ENCODE measurements at regions not wholly inside any gene's neighbourhood (a gene's known extent, or its start where the extent isn't known, plus 50 kb on each side); places are given as distances from the start of the nearest gene placed in this dataset.

DNA sequence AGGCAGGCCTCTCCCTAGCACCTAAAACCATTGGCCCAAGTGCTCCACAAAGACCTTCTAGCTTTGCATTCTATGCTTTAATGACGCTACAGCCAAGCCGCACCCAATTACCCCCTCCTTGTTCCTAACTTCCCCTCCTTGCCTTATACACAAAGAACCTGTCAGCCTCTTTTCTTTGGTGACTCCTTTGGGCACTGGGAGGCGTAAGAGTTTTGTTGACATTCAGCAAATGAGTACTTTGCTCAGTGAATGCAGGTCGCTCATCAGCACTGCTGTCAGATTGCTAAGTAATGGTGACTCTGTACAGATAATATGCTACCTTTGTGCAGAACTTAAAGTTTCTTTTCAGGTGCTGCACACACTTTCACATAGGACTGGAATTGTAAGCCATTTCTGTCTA, 187.6 kb upstream of the FAM78B start:
- H3K27me3 ChIP-seq (ENCODE audit: control insufficient read depth, extremely low read depth, insufficient read depth, low read length) = no peaks in the 10 kb centered on the region
- H3K27ac ChIP-seq (ENCODE audit: control insufficient read depth, insufficient read depth, low read length) = no peak overlapping the region
- FAIRE-seq (no peak), DNase-seq (ENCODE audit: low read depth, low spot score) (no peak)
- no peaks in the 10 kb centered on the region for H3K9me3 ChIP-seq (ENCODE audit: control insufficient read depth, low read depth, low read length)
- no peaks in the 10 kb centered on the region for H3K4me1 ChIP-seq (ENCODE audit: control insufficient read depth, extremely low read depth, insufficient read depth, low read length)
- H2AFZ ChIP-seq (ENCODE audit: control insufficient read depth, low read length) = no peak overlapping the region
- H3K79me2 ChIP-seq (ENCODE audit: control insufficient read depth, insufficient read depth, low read length) = no peaks in the 10 kb centered on the region
- no peaks in the 10 kb centered on the region for H3K9me1 ChIP-seq (ENCODE audit: control insufficient read depth, extremely low read depth, insufficient read depth, low read length)
- TF ChIP-seq, protein P1, sequence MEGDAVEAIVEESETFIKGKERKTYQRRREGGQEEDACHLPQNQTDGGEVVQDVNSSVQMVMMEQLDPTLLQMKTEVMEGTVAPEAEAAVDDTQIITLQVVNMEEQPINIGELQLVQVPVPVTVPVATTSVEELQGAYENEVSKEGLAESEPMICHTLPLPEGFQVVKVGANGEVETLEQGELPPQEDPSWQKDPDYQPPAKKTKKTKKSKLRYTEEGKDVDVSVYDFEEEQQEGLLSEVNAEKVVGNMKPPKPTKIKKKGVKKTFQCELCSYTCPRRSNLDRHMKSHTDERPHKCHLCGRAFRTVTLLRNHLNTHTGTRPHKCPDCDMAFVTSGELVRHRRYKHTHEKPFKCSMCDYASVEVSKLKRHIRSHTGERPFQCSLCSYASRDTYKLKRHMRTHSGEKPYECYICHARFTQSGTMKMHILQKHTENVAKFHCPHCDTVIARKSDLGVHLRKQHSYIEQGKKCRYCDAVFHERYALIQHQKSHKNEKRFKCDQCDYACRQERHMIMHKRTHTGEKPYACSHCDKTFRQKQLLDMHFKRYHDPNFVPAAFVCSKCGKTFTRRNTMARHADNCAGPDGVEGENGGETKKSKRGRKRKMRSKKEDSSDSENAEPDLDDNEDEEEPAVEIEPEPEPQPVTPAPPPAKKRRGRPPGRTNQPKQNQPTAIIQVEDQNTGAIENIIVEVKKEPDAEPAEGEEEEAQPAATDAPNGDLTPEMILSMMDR (optimal IDR thresholded peaks at IDR 0.05 in 1 of 3, IDR thresholded peaks at IDR 0.05 in 1 of 3, conservative IDR thresholded peaks at IDR 0.05 in 1 of 3; ENCODE audit: extremely low read depth in 1 of 3, insufficient read depth in 2 of 3, low read length in 3 of 3) = no peak
- TF ChIP-seq EZH2 (IDR thresholded peaks at IDR 0.05; ENCODE audit: low read length) = no peak
- H4K20me1 ChIP-seq (ENCODE audit: control insufficient read depth, extremely low read depth, insufficient read depth, low read length) = no peaks in the 10 kb centered on the region
- no peak overlapping the region for H3K4me3 ChIP-seq (ENCODE audit: control insufficient read depth in 2 of 3, extremely low read depth in 1 of 3, insufficient read depth in 2 of 3, low read depth in 1 of 3, low read length in 3 of 3)
- H3K9ac ChIP-seq (ENCODE audit: control insufficient read depth, extremely low read depth, insufficient read depth, low read length) = no peak overlapping the region
- dilution Hi-C loops (cut with MboI; ENCODE audit: extremely low pct_ligation_motif_present, low sequenced_read_pairs) = no loop called here
- H3K4me2 ChIP-seq (ENCODE audit: control insufficient read depth, extremely low read depth, insufficient read depth, low read depth, low read length) = no peak overlapping the region
- H3K36me3 ChIP-seq (ENCODE audit: control insufficient read depth in 2 of 2, extremely low read depth in 1 of 2, insufficient read depth in 2 of 2, low read length in 2 of 2) = no peaks in the 10 kb centered on the region

DNA sequence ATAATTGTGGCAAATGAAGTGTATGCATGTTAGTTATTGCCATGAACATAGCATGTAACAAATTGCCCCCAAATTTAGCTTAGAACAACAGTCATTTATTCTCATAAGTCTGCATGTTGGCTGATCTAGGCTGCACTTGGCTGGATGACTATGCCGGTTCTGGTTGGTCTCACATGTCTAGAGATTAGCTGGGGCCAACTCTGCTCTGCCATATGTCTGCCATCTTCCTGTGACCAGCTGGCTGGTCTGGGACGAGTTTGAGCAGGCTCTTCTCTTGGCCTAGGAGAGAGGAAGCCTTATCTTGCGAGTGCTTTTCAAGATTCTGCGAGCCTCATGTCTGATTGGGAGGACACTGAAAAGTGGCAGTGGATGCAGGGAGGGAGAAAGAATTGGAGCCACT, 198.3 kb upstream of the FAM78B start:
- FAIRE-seq = no peak
- no peak overlapping the region for H3K4me3 ChIP-seq (ENCODE audit: control insufficient read depth in 2 of 3, extremely low read depth in 1 of 3, insufficient read depth in 2 of 3, low read depth in 1 of 3, low read length in 3 of 3)
- no peaks in the 10 kb centered on the region for H3K79me2 ChIP-seq (ENCODE audit: control insufficient read depth, insufficient read depth, low read length)

More for the DNA sequence above, 198.3 kb upstream of the FAM78B start:
- Histone ChIP-seq H3K9ac (ENCODE audit: control insufficient read depth, extremely low read depth, insufficient read depth, low read length) (no peak overlapping the region), H3K9me1 (ENCODE audit: control insufficient read depth, extremely low read depth, insufficient read depth, low read length) (no peaks in the 10 kb centered on the region), H3K27ac (ENCODE audit: control insufficient read depth, insufficient read depth, low read length) (no peak overlapping the region), H3K36me3 (ENCODE audit: control insufficient read depth in 2 of 2, extremely low read depth in 1 of 2, insufficient read depth in 2 of 2, low read length in 2 of 2) (no peaks in the 10 kb centered on the region), H3K27me3 (ENCODE audit: control insufficient read depth, extremely low read depth, insufficient read depth, low read length) (no peaks in the 10 kb centered on the region), H2AFZ (ENCODE audit: control insufficient read depth, low read length) (no peak overlapping the region), H3K9me3 (ENCODE audit: control insufficient read depth, low read depth, low read length) (no peaks in the 10 kb centered on the region), H3K4me2 (ENCODE audit: control insufficient read depth, extremely low read depth, insufficient read depth, low read depth, low read length) (no peak overlapping the region), H4K20me1 (ENCODE audit: control insufficient read depth, extremely low read depth, insufficient read depth, low read length) (no peaks in the 10 kb centered on the region), H3K4me1 (ENCODE audit: control insufficient read depth, extremely low read depth, insufficient read depth, low read length) (no peaks in the 10 kb centered on the region)
- TF ChIP-seq EZH2 (IDR thresholded peaks at IDR 0.05; ENCODE audit: low read length) = no peak
- TF ChIP-seq, protein P1 (optimal IDR thresholded peaks at IDR 0.05 in 1 of 3, IDR thresholded peaks at IDR 0.05 in 1 of 3, conservative IDR thresholded peaks at IDR 0.05 in 1 of 3; ENCODE audit: extremely low read depth in 1 of 3, insufficient read depth in 2 of 3, low read length in 3 of 3) = no peak
- DNase-seq (ENCODE audit: low read depth, low spot score) = no peak
- dilution Hi-C loops (cut with MboI; ENCODE audit: extremely low pct_ligation_motif_present, low sequenced_read_pairs) = no loop called here
